ENCODE measurements at regions not wholly inside any gene's neighbourhood (a gene's known extent, or its start where the extent isn't known, plus 50 kb on each side); places are given as distances from the start of the nearest gene placed in this dataset.
"Not testable (repeated sequence)": the region's sequence is repeated elsewhere in the genome, so short reads cannot be mapped to it uniquely, and the experiment has no call there.

- no peak for DNase-seq (ENCODE audit: low read depth)
- H3K4me3 ChIP-seq (ENCODE audit: low read depth, low read length) = no peak overlapping the region
- TF ChIP-seq CTCF (IDR thresholded peaks at IDR 0.05; ENCODE audit: insufficient read depth, low read length) = no peak
Observed at GRCh38 chr6:11938285-11938890, 73.7 kb upstream of the HIVEP1 start.

- H3K4me3 ChIP-seq (ENCODE audit: low read depth, low read length) = no peak overlapping the region
- no peak for DNase-seq (ENCODE audit: low read depth)
- TF ChIP-seq CTCF (IDR thresholded peaks at IDR 0.05; ENCODE audit: insufficient read depth, low read length) = no peak
Observed at GRCh38 chr6:11934638-11935037, 77.5 kb upstream of the HIVEP1 start.

- not testable (repeated sequence) for DNase-seq (ENCODE audit: low read depth)
Observed at GRCh38 chr6:11932892-11933291, 79.2 kb upstream of the HIVEP1 start.

GRCh38 chr6:11931296-11932035 is 80.6 kb upstream of the HIVEP1 start:
- no peak for TF ChIP-seq CTCF (IDR thresholded peaks at IDR 0.05; ENCODE audit: insufficient read depth, low read length)
- DNase-seq (ENCODE audit: low read depth) = no peak
- no peak overlapping the region for H3K4me3 ChIP-seq (ENCODE audit: low read depth, low read length)

More at GRCh38 chr6:11932892-11933291, 79.2 kb upstream of the HIVEP1 start:
- H3K4me3 ChIP-seq (ENCODE audit: low read depth, low read length) = not testable (repeated sequence)

GRCh38 chr6:11930834-11931233 is 81.3 kb upstream of the HIVEP1 start:
- not testable (repeated sequence) for DNase-seq (ENCODE audit: low read depth); H3K4me3 ChIP-seq (ENCODE audit: low read depth, low read length)

- no peak overlapping the region for H3K4me3 ChIP-seq (ENCODE audit: low read depth, low read length)
- no peak for DNase-seq (ENCODE audit: low read depth)
- TF ChIP-seq CTCF (IDR thresholded peaks at IDR 0.05; ENCODE audit: insufficient read depth, low read length) = no peak
Observed at GRCh38 chr6:11930240-11930639, 81.9 kb upstream of the HIVEP1 start.

- H3K4me3 ChIP-seq (ENCODE audit: low read depth, low read length) = no peak overlapping the region
- TF ChIP-seq CTCF (IDR thresholded peaks at IDR 0.05; ENCODE audit: insufficient read depth, low read length) = no peak
- no peak for DNase-seq (ENCODE audit: low read depth)
Observed at GRCh38 chr6:11929241-11929835, 82.8 kb upstream of the HIVEP1 start.

Measured in fibroblast of the aortic adventitia (primary cell).